GM18507 (cell line): ENCODE measurements at regions not wholly inside any gene's neighbourhood (a gene's known extent, or its start where the extent isn't known, plus 50 kb on each side); places are given as distances from the start of the nearest gene placed in this dataset.

Experiments used
- DNase-seq: peaks from one replicate; pipeline ENCODE4 v3.0.0; 2011; ENCODE audit warnings: low read depth; ENCODE audit not compliant: insufficient read length; ENCODE audit errors: extremely low spot score
- FAIRE-seq: peaks from 2 replicates; lab custom pipeline; 2011; peaks lifted over from hg19 to GRCh38; lab: Jason Lieb, UNC

DNA sequence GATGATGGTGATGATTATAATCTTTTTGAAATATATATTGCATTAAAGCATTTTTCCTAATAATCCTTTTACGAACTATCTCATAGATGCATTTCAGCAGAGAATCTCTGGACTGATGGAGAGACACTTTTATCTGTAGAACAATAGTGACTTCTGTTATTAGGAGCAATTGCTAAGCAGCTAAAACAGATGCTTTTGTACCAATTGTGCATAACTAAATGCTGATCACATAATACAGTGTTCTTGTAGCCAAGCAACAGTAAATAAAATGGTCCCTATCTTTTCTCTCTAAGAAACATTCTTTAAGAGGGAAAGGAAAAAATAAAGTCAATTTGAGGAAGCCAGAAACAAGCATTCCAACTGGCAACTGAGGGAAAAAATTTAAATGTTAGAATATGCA, 405.8 kb upstream of the GOLIM4 start:
- no peak for FAIRE-seq
- DNase-seq = no peak

- FAIRE-seq (no peak), DNase-seq (no peak)
These were observed 402.5 kb upstream of the GOLIM4 start for GRCh38 chr3:168498194-168498593.

GRCh38 chr3:168497741-168498140, 402.0 kb upstream of the GOLIM4 start:
- FAIRE-seq (no peak), DNase-seq (no peak)

- DNase-seq (no peak), FAIRE-seq (peak; percentile 12)
These were observed 401.5 kb upstream of the GOLIM4 start for GRCh38 chr3:168497183-168497582.

- FAIRE-seq (no peak), DNase-seq (no peak)
These were observed 400.2 kb upstream of the GOLIM4 start for GRCh38 chr3:168495932-168496331.

DNA sequence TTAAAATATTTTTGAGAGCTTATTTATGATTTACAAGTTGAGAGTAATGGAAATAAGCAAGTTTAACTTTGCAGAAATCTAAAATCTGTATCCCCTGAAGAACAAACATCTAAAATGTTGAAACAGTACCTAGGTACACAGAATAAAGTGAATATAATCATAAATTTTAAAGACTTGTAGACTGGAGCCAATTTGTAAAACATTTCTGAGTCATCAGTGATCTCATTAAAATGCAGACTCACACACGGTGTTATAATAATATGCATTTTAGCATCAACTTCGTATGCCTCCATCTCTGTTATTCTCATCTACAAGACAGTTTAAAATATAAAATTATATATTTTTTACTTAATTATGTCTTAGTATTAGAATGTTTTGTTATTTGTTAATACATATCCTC, 399.5 kb upstream of the GOLIM4 start:
- FAIRE-seq (no peak), DNase-seq (no peak)

GRCh38 chr3:168493412-168494205, 397.9 kb upstream of the GOLIM4 start:
- DNase-seq (no peak), FAIRE-seq (no peak)

DNA sequence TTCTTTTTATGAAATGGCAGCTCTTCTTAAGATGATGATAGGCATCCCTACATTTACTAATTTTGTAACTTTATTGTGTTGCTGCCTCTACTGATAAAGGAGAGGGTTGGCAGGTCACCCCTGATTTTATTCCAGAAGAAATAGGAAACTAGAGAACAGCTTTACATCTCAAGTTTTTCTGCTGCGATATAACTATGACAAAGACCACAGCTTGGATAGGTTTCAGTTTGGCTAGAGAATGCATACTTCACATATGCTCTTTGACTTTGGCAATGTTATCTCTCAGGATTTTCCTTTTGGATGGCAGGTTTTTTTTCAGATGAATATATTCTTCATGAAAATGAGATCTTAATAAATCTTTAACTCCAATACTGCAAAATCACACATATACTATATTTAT, 395.3 kb upstream of the GOLIM4 start:
- DNase-seq = no peak
- no peak for FAIRE-seq

DNA sequence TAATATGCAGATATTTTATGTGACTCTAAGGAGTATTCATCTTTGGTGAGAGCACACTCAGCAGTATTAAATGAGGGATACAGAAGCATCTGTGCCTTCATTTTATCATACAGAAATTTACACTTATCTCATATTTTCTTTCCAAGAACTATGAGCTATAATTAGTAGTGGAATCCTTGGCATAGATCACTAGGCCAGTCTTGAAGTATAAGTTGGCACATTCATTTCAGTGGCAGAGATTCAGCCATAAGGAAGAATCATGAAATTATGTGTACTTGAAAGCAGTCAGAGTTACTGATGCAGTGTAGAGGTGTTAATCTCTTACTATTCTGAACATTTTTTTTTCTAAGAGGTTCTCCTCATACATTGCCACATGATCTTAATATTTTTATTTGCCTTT, 393.6 kb upstream of the GOLIM4 start:
- DNase-seq (no peak), FAIRE-seq (no peak)

DNA sequence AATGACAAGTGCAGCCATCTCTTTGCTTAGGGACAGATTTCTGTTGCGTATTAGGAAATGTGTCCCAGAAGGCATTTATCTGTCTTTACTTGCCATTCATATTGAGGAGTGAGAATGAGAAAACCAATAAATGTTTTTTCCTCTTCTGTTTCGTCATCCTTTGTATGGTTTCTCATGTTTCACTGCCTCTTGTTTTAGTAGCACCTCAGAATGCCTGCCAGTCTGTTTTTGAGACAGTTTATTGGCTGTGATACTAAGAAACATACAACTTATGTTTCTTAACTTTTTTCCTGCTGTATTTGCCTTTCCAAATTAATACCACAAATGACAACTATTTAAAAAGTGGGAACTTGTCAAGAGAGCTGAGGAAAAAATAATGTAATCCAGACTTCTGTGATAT, 390.2 kb upstream of the GOLIM4 start:
- no peak for FAIRE-seq
- no peak for DNase-seq

- DNase-seq = no peak
- FAIRE-seq = no peak
These were observed 380.7 kb upstream of the GOLIM4 start for GRCh38 chr3:168476360-168476980.

DNA sequence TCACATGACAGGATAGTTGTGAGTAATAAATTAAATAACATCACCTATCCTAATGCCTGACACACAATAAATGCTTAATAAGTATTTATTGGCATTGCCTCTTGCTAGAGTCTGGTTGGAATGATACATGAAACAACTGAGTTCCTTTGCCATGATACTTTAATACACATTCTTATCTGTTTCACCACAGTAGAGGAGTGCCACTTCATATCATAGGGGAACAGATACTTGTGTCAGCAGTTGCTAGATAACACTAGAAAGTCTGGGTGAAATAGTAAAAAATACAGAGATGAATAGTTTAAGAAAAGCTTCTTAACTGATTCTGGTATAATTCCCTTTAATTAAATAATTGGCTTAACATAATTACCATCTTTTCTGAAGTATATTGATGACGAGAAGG, 380.0 kb upstream of the GOLIM4 start:
- FAIRE-seq (no peak), DNase-seq (no peak)

DNA sequence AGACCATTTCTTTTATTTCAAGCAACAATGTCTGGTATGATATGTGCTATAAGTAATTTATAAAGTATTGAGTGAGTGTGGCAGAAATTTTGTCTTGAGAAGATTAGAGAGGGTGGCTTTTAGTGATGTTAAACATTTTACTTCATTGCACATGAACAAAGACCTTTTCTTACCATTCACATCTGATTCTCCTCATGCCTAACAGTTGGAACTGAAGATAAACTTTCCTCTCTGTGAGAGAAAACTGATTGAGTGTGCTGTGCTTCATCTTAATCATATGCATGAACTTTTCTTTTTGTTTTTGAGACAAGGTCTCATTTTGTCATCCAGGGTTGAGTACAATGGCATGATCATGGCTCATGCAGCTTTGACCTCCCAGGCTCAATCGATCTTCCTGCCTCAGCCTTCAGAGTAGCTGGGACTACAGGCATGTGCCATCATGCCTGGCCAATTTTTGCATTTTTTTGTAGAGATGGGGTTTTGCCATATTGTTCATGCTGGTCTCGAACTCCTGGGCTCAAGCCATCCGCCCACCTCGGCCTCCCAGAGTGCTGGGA, 377.7 kb upstream of the GOLIM4 start:
- no peak for DNase-seq
- no peak for FAIRE-seq

DNA sequence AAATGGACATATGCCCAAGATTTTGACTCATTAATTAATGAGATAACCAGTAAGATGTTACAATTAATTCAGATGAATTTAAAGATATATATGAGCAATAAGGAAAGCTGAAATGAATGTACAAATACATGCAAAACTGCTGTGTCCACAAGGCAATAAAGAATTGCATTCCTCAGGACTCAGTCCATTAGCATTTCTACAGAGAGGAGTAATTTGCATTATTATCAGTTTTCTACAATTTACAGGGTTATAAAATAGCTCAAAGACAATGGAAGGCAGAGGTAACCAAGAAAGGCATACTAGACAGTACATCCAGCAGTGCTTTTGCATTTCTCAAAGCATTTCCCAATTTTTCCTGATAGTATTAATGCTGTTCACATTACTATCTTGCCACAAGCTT, 377.1 kb upstream of the GOLIM4 start:
- FAIRE-seq (no peak), DNase-seq (no peak)

DNA sequence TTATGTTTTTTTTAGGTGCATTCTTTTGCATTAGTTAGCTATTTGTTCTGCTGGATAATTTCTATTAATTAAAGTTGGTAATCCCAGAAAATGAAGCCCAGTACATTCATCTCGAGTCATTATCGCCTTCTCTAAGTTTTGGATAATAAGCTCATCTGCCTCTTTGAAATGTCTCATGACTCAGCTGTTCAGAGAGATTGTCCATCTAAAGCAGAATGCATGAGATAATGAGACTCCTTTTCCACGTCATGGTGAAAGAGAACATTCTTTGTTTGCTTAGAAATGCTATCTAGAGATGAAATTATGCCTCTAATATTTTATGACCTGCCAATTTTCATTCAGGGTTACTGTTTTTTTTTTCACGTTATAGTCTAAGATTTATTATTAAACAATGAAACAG, 374.7 kb upstream of the GOLIM4 start:
- FAIRE-seq = no peak
- DNase-seq = no peak

DNA sequence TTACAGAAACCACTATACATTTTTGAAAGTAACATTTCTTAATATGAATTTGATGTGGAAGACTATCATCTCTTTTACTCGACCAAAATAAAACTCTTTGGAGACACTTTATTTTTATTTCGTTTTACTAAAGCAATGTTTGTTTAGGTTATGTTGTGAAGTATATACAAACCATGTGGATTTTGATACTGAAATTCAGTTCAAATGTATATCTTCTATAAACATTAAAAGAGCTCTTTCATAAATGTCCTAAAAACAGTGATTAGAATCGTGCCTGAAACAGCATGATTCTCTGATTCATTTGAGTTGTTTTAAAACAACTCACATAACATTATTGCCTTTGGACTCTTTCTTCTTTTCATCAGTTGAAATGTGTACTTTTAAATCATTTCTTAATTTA, 373.7 kb upstream of the GOLIM4 start:
- DNase-seq (no peak), FAIRE-seq (no peak)

DNA sequence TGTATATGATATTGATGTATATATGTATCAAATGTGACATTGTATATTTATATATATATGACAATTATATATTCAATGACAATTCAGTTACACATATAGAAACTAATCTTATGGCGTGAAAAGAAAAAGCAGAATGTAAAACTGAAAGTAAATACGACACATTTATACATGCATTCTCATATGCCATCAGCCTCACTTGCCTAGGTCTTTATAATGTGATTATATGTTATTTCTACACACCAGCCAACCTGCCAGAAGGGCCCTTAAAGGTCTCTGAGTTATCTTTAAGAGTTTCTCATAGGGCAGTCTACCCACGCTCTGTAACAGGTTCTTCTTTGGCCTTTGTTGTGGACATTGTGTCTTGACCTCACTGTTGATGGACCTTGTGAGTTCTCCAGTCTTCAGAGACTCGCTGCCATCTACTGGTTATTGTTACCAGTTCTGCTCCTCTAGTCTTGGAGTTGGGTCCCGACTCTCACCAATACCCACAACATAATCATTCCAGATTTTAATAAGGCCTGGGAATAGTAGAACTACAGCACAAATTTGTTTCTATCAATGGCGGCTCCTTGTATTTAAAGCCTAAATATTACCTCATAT, 371.5 kb upstream of the GOLIM4 start:
- no peak for FAIRE-seq

GRCh38 chr3:168461793-168462192, 366.1 kb upstream of the GOLIM4 start:
- DNase-seq = no peak
- no peak for FAIRE-seq

More for the DNA sequence above, 371.5 kb upstream of the GOLIM4 start:
- DNase-seq = no peak

- FAIRE-seq = no peak
- no peak for DNase-seq
These were observed 363.6 kb upstream of the GOLIM4 start for GRCh38 chr3:168459226-168459784.

GRCh38 chr3:168457954-168458539, 362.3 kb upstream of the GOLIM4 start:
- DNase-seq (no peak), FAIRE-seq (no peak)
